Endodermal cell (in vitro differentiated cells): ENCODE measurements at regions not wholly inside any gene's neighbourhood (a gene's known extent, or its start where the extent isn't known, plus 50 kb on each side); places are given as distances from the start of the nearest gene placed in this dataset.

Source experiments
- DNase-seq: peaks from one replicate; pipeline ENCODE4 v3.0.0-alpha.2; 2017
- H3K27ac ChIP-seq: 2 replicates; pipeline ENCODE4 v1.5.1; 2013; ENCODE audit warnings: mild to moderate bottlenecking, low read depth, low read length, moderate library complexity
- H3K27me3 ChIP-seq: 2 replicates; pipeline ENCODE4 v1.6.1; 2013; ENCODE audit warnings: mild to moderate bottlenecking, low read length, moderate library complexity; ENCODE audit not compliant: insufficient read depth, control insufficient read depth, poor library complexity, severe bottlenecking
- H3K36me3 ChIP-seq: 2 replicates; pipeline ENCODE4 v1.7.0; 2013; ENCODE audit warnings: mild to moderate bottlenecking, low read length, moderate library complexity; ENCODE audit not compliant: control insufficient read depth, insufficient read depth
- H3K4me1 ChIP-seq: one replicate; pipeline ENCODE4 v1.7.0; 2013; ENCODE audit warnings: low read length; ENCODE audit not compliant: control insufficient read depth, insufficient read depth
- H3K4me3 ChIP-seq: 2 replicates; pipeline ENCODE4 v1.5.1; 2013; ENCODE audit warnings: mild to moderate bottlenecking, low read length, moderate library complexity
- H3K9ac ChIP-seq: 2 replicates; pipeline ENCODE4 v1.6.1; 2013; ENCODE audit warnings: mild to moderate bottlenecking, low read length, moderate library complexity; ENCODE audit not compliant: poor library complexity, severe bottlenecking; ENCODE audit errors: extremely low read depth
- H3K9me3 ChIP-seq: 2 replicates; pipeline ENCODE4 v1.6.1; 2013; ENCODE audit warnings: mild to moderate bottlenecking, low read length, moderate library complexity; ENCODE audit not compliant: control insufficient read depth
- H3K27ac Mint-ChIP-seq: 2 replicates; pipeline ENCODE4 v1.8.0; 2020; ENCODE audit warnings: mixed read lengths
- H3K27me3 Mint-ChIP-seq: 2 replicates; pipeline ENCODE4 v1.8.0; 2021; ENCODE audit warnings: mild to moderate bottlenecking, mixed read lengths; ENCODE audit not compliant: insufficient read depth
- H3K36me3 Mint-ChIP-seq: 2 replicates; pipeline ENCODE4 v1.8.0; 2020; ENCODE audit warnings: low read depth, mixed read lengths
- H3K4me1 Mint-ChIP-seq: 2 replicates; pipeline ENCODE4 v1.8.0; 2020; ENCODE audit warnings: mixed read lengths
- H3K4me3 Mint-ChIP-seq: 2 replicates; pipeline ENCODE4 v1.8.0; 2020; ENCODE audit warnings: mild to moderate bottlenecking, moderate library complexity, mixed read lengths
- H3K9me3 Mint-ChIP-seq: 2 replicates; pipeline ENCODE4 v1.8.0; 2020; ENCODE audit warnings: mild to moderate bottlenecking, mixed read lengths
- TF ChIP-seq, protein P1 (sequence below): fragments of 200-600 bp; sonication (generic); conservative IDR thresholded peaks from 2 replicates; pipeline ENCODE4 v1.5.0; 2021; ENCODE audit warnings: antibody characterized with exemption, mild to moderate bottlenecking

- Mint-ChIP-seq H3K9me3 (no peaks in the 10 kb centered on the region), H3K36me3 (no peaks in the 10 kb centered on the region), H3K4me3 (no peak overlapping the region), H3K27ac (no peak overlapping the region), H3K4me1 (no peaks in the 10 kb centered on the region), H3K27me3 (no peaks in the 10 kb centered on the region)
- H3K27ac ChIP-seq: no peak overlapping the region
- DNase-seq: no peak
- no peaks in the 10 kb centered on the region for H3K27me3 ChIP-seq
- no peaks in the 10 kb centered on the region for H3K36me3 ChIP-seq
- no peaks in the 10 kb centered on the region for H3K9me3 ChIP-seq
- H3K4me1 ChIP-seq: no peaks in the 10 kb centered on the region
- no peak overlapping the region for H3K4me3 ChIP-seq
- TF ChIP-seq, protein P1, sequence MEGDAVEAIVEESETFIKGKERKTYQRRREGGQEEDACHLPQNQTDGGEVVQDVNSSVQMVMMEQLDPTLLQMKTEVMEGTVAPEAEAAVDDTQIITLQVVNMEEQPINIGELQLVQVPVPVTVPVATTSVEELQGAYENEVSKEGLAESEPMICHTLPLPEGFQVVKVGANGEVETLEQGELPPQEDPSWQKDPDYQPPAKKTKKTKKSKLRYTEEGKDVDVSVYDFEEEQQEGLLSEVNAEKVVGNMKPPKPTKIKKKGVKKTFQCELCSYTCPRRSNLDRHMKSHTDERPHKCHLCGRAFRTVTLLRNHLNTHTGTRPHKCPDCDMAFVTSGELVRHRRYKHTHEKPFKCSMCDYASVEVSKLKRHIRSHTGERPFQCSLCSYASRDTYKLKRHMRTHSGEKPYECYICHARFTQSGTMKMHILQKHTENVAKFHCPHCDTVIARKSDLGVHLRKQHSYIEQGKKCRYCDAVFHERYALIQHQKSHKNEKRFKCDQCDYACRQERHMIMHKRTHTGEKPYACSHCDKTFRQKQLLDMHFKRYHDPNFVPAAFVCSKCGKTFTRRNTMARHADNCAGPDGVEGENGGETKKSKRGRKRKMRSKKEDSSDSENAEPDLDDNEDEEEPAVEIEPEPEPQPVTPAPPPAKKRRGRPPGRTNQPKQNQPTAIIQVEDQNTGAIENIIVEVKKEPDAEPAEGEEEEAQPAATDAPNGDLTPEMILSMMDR: no peak
- H3K9ac ChIP-seq: no peak overlapping the region
Observed at GRCh38 chr6:126444659-126445273, 104.9 kb downstream of the CENPW start.

- TF ChIP-seq, protein P1: no peak
- no peak overlapping the region for H3K9ac ChIP-seq
- H3K4me1 ChIP-seq: no peaks in the 10 kb centered on the region
- no peak for DNase-seq
- Mint-ChIP-seq H3K36me3 (no peaks in the 10 kb centered on the region), H3K4me1 (no peaks in the 10 kb centered on the region), H3K27ac (no peak overlapping the region), H3K9me3 (no peaks in the 10 kb centered on the region), H3K27me3 (no peaks in the 10 kb centered on the region), H3K4me3 (no peak overlapping the region)
- no peak overlapping the region for H3K27ac ChIP-seq
- no peak overlapping the region for H3K4me3 ChIP-seq
- H3K27me3 ChIP-seq: no peaks in the 10 kb centered on the region
- no peaks in the 10 kb centered on the region for H3K36me3 ChIP-seq
- H3K9me3 ChIP-seq: no peaks in the 10 kb centered on the region
Observed at GRCh38 chr6:126446248-126446647, 106.3 kb downstream of the CENPW start.

DNA sequence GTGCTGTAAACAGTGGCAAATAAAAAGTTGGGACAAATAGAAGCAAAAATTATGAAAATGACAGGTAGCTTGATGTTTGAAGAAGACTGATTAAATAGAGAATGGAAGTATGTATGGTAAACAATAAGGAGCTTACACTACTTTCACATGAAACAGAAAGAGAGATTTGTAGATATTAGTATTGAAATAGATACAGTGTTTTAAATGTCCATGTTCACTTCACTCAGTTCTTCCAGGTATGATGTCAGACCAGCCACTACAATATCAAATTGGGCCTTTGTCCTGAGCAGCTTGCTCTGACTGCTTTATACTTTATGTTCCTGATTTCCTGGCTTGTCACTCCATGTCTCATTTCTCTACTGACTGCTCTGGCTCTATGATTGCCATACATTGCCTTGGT, 107.5 kb downstream of the CENPW start:
- Mint-ChIP-seq H3K27me3 (no peaks in the 10 kb centered on the region), H3K4me3 (no peak overlapping the region), H3K4me1 (no peaks in the 10 kb centered on the region), H3K27ac (no peak overlapping the region), H3K36me3 (no peaks in the 10 kb centered on the region), H3K9me3 (no peaks in the 10 kb centered on the region)
- Histone ChIP-seq H3K27ac (no peak overlapping the region), H3K36me3 (no peaks in the 10 kb centered on the region), H3K4me3 (no peak overlapping the region), H3K9ac (no peak overlapping the region), H3K4me1 (no peaks in the 10 kb centered on the region), H3K27me3 (no peaks in the 10 kb centered on the region), H3K9me3 (no peaks in the 10 kb centered on the region)
- TF ChIP-seq, protein P1: no peak
- DNase-seq: no peak
